ENCODE measurements at regions not wholly inside any gene's neighbourhood (a gene's known extent, or its start where the extent isn't known, plus 50 kb on each side); places are given as distances from the start of the nearest gene placed in this dataset.
A peak's percentile ranks its signal among the peaks of the same experiment; 100 is the strongest.

DNA sequence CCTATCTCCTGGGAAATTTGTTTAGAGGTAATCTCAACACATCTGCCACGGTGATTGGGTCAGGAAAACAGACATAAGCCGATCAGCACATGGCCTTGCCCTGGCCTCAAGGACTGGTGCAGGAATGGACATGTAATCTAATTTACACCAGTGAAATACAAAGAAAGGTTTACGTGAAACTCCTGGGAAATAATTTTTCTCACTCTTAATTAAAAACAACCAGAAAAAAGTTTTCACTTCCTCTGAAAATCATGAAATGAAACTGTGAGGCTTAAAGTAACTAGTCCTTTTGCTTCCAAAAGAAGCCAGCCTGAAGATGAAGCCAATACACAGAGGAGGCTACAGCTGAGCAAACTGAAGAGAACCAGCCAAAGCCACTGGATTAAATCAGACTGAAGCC lies 154.1 kb upstream of the FAM241A start:
- in situ Hi-C loops (cut with HindIII; ENCODE audit: low pct_unique_long_range_greater_than_20kb, low sequenced_read_pairs) (no loop called here), intact Hi-C loops (cut with micrococcal nuclease; ENCODE audit: unreplicated experiment) (no loop called here)
- no peak for ATAC-seq
- TF ChIP-seq, protein P1, sequence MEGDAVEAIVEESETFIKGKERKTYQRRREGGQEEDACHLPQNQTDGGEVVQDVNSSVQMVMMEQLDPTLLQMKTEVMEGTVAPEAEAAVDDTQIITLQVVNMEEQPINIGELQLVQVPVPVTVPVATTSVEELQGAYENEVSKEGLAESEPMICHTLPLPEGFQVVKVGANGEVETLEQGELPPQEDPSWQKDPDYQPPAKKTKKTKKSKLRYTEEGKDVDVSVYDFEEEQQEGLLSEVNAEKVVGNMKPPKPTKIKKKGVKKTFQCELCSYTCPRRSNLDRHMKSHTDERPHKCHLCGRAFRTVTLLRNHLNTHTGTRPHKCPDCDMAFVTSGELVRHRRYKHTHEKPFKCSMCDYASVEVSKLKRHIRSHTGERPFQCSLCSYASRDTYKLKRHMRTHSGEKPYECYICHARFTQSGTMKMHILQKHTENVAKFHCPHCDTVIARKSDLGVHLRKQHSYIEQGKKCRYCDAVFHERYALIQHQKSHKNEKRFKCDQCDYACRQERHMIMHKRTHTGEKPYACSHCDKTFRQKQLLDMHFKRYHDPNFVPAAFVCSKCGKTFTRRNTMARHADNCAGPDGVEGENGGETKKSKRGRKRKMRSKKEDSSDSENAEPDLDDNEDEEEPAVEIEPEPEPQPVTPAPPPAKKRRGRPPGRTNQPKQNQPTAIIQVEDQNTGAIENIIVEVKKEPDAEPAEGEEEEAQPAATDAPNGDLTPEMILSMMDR (IDR thresholded peaks at IDR 0.05): no peak
- TF ChIP-seq TCF7L2 (IDR thresholded peaks at IDR 0.05; ENCODE audit: low read depth, low read length) (no peak), POLR2AphosphoS5 (IDR thresholded peaks at IDR 0.05; ENCODE audit: low read depth, low read length) (no peak), SIN3A (IDR thresholded peaks at IDR 0.05; ENCODE audit: borderline replicate concordance, insufficient read depth, low read depth, low read length) (no peak)
- TF ChIP-seq, protein P2, sequence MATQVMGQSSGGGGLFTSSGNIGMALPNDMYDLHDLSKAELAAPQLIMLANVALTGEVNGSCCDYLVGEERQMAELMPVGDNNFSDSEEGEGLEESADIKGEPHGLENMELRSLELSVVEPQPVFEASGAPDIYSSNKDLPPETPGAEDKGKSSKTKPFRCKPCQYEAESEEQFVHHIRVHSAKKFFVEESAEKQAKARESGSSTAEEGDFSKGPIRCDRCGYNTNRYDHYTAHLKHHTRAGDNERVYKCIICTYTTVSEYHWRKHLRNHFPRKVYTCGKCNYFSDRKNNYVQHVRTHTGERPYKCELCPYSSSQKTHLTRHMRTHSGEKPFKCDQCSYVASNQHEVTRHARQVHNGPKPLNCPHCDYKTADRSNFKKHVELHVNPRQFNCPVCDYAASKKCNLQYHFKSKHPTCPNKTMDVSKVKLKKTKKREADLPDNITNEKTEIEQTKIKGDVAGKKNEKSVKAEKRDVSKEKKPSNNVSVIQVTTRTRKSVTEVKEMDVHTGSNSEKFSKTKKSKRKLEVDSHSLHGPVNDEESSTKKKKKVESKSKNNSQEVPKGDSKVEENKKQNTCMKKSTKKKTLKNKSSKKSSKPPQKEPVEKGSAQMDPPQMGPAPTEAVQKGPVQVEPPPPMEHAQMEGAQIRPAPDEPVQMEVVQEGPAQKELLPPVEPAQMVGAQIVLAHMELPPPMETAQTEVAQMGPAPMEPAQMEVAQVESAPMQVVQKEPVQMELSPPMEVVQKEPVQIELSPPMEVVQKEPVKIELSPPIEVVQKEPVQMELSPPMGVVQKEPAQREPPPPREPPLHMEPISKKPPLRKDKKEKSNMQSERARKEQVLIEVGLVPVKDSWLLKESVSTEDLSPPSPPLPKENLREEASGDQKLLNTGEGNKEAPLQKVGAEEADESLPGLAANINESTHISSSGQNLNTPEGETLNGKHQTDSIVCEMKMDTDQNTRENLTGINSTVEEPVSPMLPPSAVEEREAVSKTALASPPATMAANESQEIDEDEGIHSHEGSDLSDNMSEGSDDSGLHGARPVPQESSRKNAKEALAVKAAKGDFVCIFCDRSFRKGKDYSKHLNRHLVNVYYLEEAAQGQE (IDR thresholded peaks at IDR 0.05; ENCODE audit: insufficient read depth in 1 of 2, low read depth in 2 of 2, low read length in 1 of 2): no peak
- Histone ChIP-seq H3K4me1 (ENCODE audit: control insufficient read depth, insufficient read depth, low read length) (no peaks in the 10 kb centered on the region), H3K9me3 (ENCODE audit: control insufficient read depth, insufficient read depth, low read depth, low read length) (no peaks in the 10 kb centered on the region), H3K36me3 (ENCODE audit: control insufficient read depth, insufficient read depth, low read length) (no peaks in the 10 kb centered on the region), H3K27me3 (ENCODE audit: control insufficient read depth, insufficient read depth, low read length) (no peaks in the 10 kb centered on the region), H3K4me3 (ENCODE audit: low read depth in 2 of 2, low read length in 2 of 2) (no peak overlapping the region), H3K27ac (ENCODE audit: low read length) (no peak overlapping the region)
- ChIA-PET CTCF (no interaction called here), POLR2A (no interaction called here)
- DNase-seq (ENCODE audit: low read depth, low spot score): no peak
- BruUV-seq (replicated peaks): no TSS peak

DNA sequence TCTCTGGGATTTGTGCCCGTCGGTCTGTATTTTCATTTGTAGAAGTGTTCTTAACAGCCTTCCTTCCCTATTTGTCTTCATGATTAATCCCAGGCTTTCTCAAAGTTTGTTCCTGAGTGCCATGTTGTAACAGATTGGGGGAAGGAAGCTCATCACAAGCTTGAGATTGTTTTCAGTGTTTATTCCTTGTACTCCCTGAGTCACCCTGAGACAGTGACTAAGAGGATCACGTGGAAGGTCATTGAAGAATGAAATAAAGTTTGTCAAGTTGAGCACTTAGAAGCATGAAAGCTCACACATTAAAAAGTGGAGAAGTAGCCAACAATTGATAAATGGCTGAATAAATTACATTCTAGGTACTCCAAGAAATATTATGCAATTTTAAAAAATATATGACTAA lies 153.5 kb upstream of the FAM241A start:
- TF ChIP-seq, protein P1 (IDR thresholded peaks at IDR 0.05): no peak
- TF ChIP-seq, protein P2 (IDR thresholded peaks at IDR 0.05; ENCODE audit: insufficient read depth in 1 of 2, low read depth in 2 of 2, low read length in 1 of 2): no peak
- TF ChIP-seq SIN3A (IDR thresholded peaks at IDR 0.05; ENCODE audit: borderline replicate concordance, insufficient read depth, low read depth, low read length) (no peak), POLR2AphosphoS5 (IDR thresholded peaks at IDR 0.05; ENCODE audit: low read depth, low read length) (no peak), TCF7L2 (IDR thresholded peaks at IDR 0.05; ENCODE audit: low read depth, low read length) (no peak)
- in situ Hi-C loops (cut with HindIII; ENCODE audit: low pct_unique_long_range_greater_than_20kb, low sequenced_read_pairs) (no loop called here), intact Hi-C loops (cut with micrococcal nuclease; ENCODE audit: unreplicated experiment) (no loop called here)
- no TSS peak for BruUV-seq (replicated peaks)
- H3K27me3 ChIP-seq (ENCODE audit: control insufficient read depth, insufficient read depth, low read length): no peaks in the 10 kb centered on the region
- ChIA-PET CTCF (no interaction called here), POLR2A (no interaction called here)
- no peaks in the 10 kb centered on the region for H3K9me3 ChIP-seq (ENCODE audit: control insufficient read depth, insufficient read depth, low read depth, low read length)
- H3K36me3 ChIP-seq (ENCODE audit: control insufficient read depth, insufficient read depth, low read length): no peaks in the 10 kb centered on the region
- no peak overlapping the region for H3K27ac ChIP-seq (ENCODE audit: low read length)
- ATAC-seq (no peak), DNase-seq (ENCODE audit: low read depth, low spot score) (peak; percentile 15)
- H3K4me3 ChIP-seq (ENCODE audit: low read depth in 2 of 2, low read length in 2 of 2): no peak overlapping the region
- no peaks in the 10 kb centered on the region for H3K4me1 ChIP-seq (ENCODE audit: control insufficient read depth, insufficient read depth, low read length)
